Endothelial cell of umbilical vein (primary cell): ENCODE measurements at regions not wholly inside any gene's neighbourhood (a gene's known extent, or its start where the extent isn't known, plus 50 kb on each side); places are given as distances from the start of the nearest gene placed in this dataset.
"Not testable (repeated sequence)": the region's sequence is repeated elsewhere in the genome, so short reads cannot be mapped to it uniquely, and the experiment has no call there.

Experiments used
- BruUV-seq: library from RNA; stranded (reverse); fragments of 400-500 nt; replicated peaks from 2 replicates; lab custom pipeline; 2021; lab: Mats Ljungman, UMichigan
- CTCF ChIA-PET: fragments of 300-600, 350-600 bp; sonication (Branson Sonifier 250); formaldehyde crosslinking; loops from one replicate; lab custom pipeline; 2021; ENCODE audit warnings: antibody characterized with exemption, inconsistent platforms; lab: Charles Lee
- POLR2A ChIA-PET: fragments of 300-600, 350-600 bp; sonication (Branson Sonifier 250); formaldehyde crosslinking; loops from one replicate; lab custom pipeline; 2021; ENCODE audit warnings: antibody characterized with exemption, inconsistent platforms; lab: Charles Lee
- DNase-seq: peaks from one replicate; pipeline ENCODE4 v3.0.0-alpha.2; 2011; ENCODE audit warnings: low read depth, low spot score
- FAIRE-seq: peaks from 2 replicates; lab custom pipeline; 2011; peaks lifted over from hg19 to GRCh38; lab: Jason Lieb, UNC
- H2AFZ ChIP-seq: 2 replicates; pipeline ENCODE4 v1.6.0; 2012; ENCODE audit warnings: low read depth, low read length, control low read depth, inconsistent platforms
- H3K27ac ChIP-seq: 2 replicates; pipeline ENCODE4 v1.5.1; 2011; ENCODE audit warnings: low read depth, mild to moderate bottlenecking, control low read depth, low read length, moderate library complexity; ENCODE audit not compliant: insufficient read depth
- H3K27me3 ChIP-seq, 2 experiments: 2 replicates each; pipeline versions ENCODE4 v1.6.0 to v1.6.1; 2011; ENCODE audit warnings: low read length in 2 of 2, mixed read lengths in 1 of 2; ENCODE audit not compliant: control insufficient read depth in 2 of 2, insufficient read depth in 2 of 2
- H3K36me3 ChIP-seq, 2 experiments: 2 replicates in 1 of 2; 3 replicates in 1 of 2; pipeline ENCODE4 v1.5.1; 2011; ENCODE audit warnings: low read length in 2 of 2, mild to moderate bottlenecking in 1 of 2, moderate library complexity in 1 of 2; ENCODE audit not compliant: control insufficient read depth in 2 of 2, insufficient read depth in 2 of 2; ENCODE audit errors: extremely low read depth in 1 of 2
- H3K4me1 ChIP-seq: 3 replicates; pipeline ENCODE4 v1.5.1; 2011; ENCODE audit warnings: mild to moderate bottlenecking, low read length; ENCODE audit not compliant: control insufficient read depth, insufficient read depth; ENCODE audit errors: extremely low read depth
- H3K4me2 ChIP-seq: 2 replicates; pipeline ENCODE4 v1.6.1; 2011; ENCODE audit warnings: low read length, control low read depth, mixed read lengths; ENCODE audit not compliant: insufficient read depth
- H3K4me3 ChIP-seq, 3 experiments: fragments of 200-600 bp in 1 of 3; sonication (generic), shearing (Covaris generic) in 1 of 3; replicated peaks in 1 of 3; 2 replicates each; pipeline ENCODE4 v1.5.1; 2011 to 2016; ENCODE audit warnings: control low read depth in 3 of 3, low read length in 3 of 3, mild to moderate bottlenecking in 2 of 3, inconsistent platforms in 1 of 3, low read depth in 1 of 3, moderate library complexity in 1 of 3; ENCODE audit not compliant: insufficient read depth in 1 of 3
- H3K79me2 ChIP-seq: 2 replicates; pipeline ENCODE4 v1.6.0; 2012; ENCODE audit warnings: low read length, inconsistent platforms; ENCODE audit not compliant: control insufficient read depth, insufficient read depth
- H3K9ac ChIP-seq: replicated peaks from 2 replicates; pipeline ENCODE3; 2011; ENCODE audit warnings: low read length, control low read depth; ENCODE audit not compliant: insufficient read depth; ENCODE audit errors: extremely low read depth
- H3K9me1 ChIP-seq: replicated peaks from 3 replicates; pipeline ENCODE4 v1.6.0; 2011; ENCODE audit warnings: mild to moderate bottlenecking, low read length; ENCODE audit not compliant: control insufficient read depth, insufficient read depth; ENCODE audit errors: extremely low read depth
- H3K9me3 ChIP-seq: replicated peaks from 2 replicates; pipeline ENCODE4 v1.5.1; 2012; ENCODE audit warnings: low read length, inconsistent platforms; ENCODE audit not compliant: control insufficient read depth, insufficient read depth
- H4K20me1 ChIP-seq: replicated peaks from 2 replicates; pipeline ENCODE3; 2011; ENCODE audit warnings: mild to moderate bottlenecking, low read length; ENCODE audit not compliant: control insufficient read depth, insufficient read depth; ENCODE audit errors: extremely low read depth
- CTCF ChIP-seq, 2 donors: IDR thresholded peaks; 1 replicate in 1 of 2; 2 replicates in 1 of 2; pipeline ENCODE4 v1.5.1; 2011; ENCODE audit warnings: low read length in 2 of 2, mild to moderate bottlenecking in 2 of 2, moderate library complexity in 2 of 2, control low read depth in 1 of 2, inconsistent platforms in 1 of 2, low read depth in 1 of 2; ENCODE audit not compliant: insufficient read depth in 1 of 2; ENCODE audit errors: extremely low read depth in 1 of 2
- EZH2 ChIP-seq: IDR thresholded peaks from 2 replicates; pipeline ENCODE4 v1.6.1; 2012; ENCODE audit warnings: borderline replicate concordance, low read depth, mild to moderate bottlenecking, moderate library complexity, low read length, inconsistent platforms; ENCODE audit not compliant: severe bottlenecking
- MYC ChIP-seq: IDR thresholded peaks from one replicate; pipeline ENCODE4 v1.6.1; 2011; ENCODE audit warnings: mild to moderate bottlenecking, low read depth, low read length
- POLR2AphosphoS5 ChIP-seq: IDR thresholded peaks from 2 replicates; pipeline ENCODE4 v1.6.1; 2012; ENCODE audit warnings: low read depth, mild to moderate bottlenecking, control low read depth, low read length, moderate library complexity; ENCODE audit not compliant: insufficient read depth
- dilution Hi-C: fragments of 300-500 bp; cut with MboI; formaldehyde crosslinking; loops from one replicate; pipeline ENCODE4 v1.15.0; 2019; ENCODE audit warnings: low sequenced_read_pairs; ENCODE audit not compliant: extremely low pct_ligation_motif_present
- intact Hi-C: fragments of 100-400 bp; cut with micrococcal nuclease; formaldehyde crosslinking; loops from one replicate; pipeline ENCODE4 v1.10.0; 2022

DNA sequence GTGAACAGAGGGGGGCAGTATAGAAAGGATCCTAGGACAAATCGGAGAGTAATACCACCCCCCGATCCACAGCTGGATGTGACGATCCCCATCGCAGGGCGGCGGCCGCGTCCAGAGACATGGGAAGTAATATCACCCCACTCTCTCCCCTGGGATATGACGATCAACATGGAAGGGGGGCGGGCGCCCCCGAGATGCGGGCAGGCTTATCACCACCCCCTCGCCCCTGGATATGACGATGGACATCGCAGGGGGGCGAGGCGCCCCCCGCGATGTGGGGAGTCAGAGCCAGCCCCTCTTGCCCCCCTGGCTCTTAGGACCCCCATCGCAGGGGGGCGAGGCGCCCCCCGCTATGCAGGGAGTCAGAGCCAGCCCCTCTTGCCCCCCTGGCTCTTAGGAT lies 120.4 kb upstream of the OSBPL11 start:
- no peak for DNase-seq
- Histone ChIP-seq H2AFZ (no peak overlapping the region), H3K4me3 (no peak overlapping the region), H3K27me3 (no peaks in the 10 kb centered on the region), H3K4me1 (no peaks in the 10 kb centered on the region), H3K9me1 (no peaks in the 10 kb centered on the region), H3K27ac (no peak overlapping the region), H3K79me2 (no peaks in the 10 kb centered on the region), H3K9me3 (no peaks in the 10 kb centered on the region), H3K9ac (no peak overlapping the region), H4K20me1 (no peaks in the 10 kb centered on the region), H3K36me3 (no peaks in the 10 kb centered on the region), H3K4me2 (no peak overlapping the region)
- TF ChIP-seq MYC (no peak), CTCF (IDR thresholded peaks at IDR 0.05; ENCODE audit: extremely low read depth in 1 of 2, insufficient read depth in 1 of 2, low read depth in 1 of 2, low read length in 2 of 2) (no peak), EZH2 (no peak), POLR2AphosphoS5 (no peak)
- CTCF ChIA-PET = no interaction called here
- BruUV-seq = no TSS peak
- dilution Hi-C loops (no loop called here), intact Hi-C loops (no loop called here)
- POLR2A ChIA-PET = no interaction called here
- no peak for FAIRE-seq

GRCh38 chr3:125732151-125732550 lies 136.9 kb upstream of the OSBPL11 start:
- H3K4me1 ChIP-seq, H3K4me3 ChIP-seq, H3K79me2 ChIP-seq, H2AFZ ChIP-seq, H3K9me3 ChIP-seq, intact Hi-C loops, H3K9me1 ChIP-seq, H3K27me3 ChIP-seq, BruUV-seq, H3K27ac ChIP-seq, H4K20me1 ChIP-seq, POLR2A ChIA-PET, dilution Hi-C loops, H3K36me3 ChIP-seq, DNase-seq, FAIRE-seq, H3K9ac ChIP-seq, CTCF ChIA-PET, H3K4me2 ChIP-seq: not testable (repeated sequence)

- H3K9me1 ChIP-seq, H3K9ac ChIP-seq, H3K36me3 ChIP-seq, H4K20me1 ChIP-seq, H3K4me3 ChIP-seq, intact Hi-C loops, BruUV-seq, H3K4me2 ChIP-seq, H3K4me1 ChIP-seq, H3K27me3 ChIP-seq, CTCF ChIA-PET, H2AFZ ChIP-seq, dilution Hi-C loops, FAIRE-seq, H3K27ac ChIP-seq, H3K79me2 ChIP-seq, H3K9me3 ChIP-seq, DNase-seq: not testable (repeated sequence)
- POLR2A ChIA-PET = interaction anchor here (0.7 kb wide), 1 partner anchor 146 kb away, joined by 3 read pairs; no protein-coding TSS in a partner anchor
Observed at GRCh38 chr3:125741991-125742718, 146.9 kb upstream of the OSBPL11 start.
